ENCODE measurements at regions not wholly inside any gene's neighbourhood (a gene's known extent, or its start where the extent isn't known, plus 50 kb on each side); places are given as distances from the start of the nearest gene placed in this dataset.

DNA sequence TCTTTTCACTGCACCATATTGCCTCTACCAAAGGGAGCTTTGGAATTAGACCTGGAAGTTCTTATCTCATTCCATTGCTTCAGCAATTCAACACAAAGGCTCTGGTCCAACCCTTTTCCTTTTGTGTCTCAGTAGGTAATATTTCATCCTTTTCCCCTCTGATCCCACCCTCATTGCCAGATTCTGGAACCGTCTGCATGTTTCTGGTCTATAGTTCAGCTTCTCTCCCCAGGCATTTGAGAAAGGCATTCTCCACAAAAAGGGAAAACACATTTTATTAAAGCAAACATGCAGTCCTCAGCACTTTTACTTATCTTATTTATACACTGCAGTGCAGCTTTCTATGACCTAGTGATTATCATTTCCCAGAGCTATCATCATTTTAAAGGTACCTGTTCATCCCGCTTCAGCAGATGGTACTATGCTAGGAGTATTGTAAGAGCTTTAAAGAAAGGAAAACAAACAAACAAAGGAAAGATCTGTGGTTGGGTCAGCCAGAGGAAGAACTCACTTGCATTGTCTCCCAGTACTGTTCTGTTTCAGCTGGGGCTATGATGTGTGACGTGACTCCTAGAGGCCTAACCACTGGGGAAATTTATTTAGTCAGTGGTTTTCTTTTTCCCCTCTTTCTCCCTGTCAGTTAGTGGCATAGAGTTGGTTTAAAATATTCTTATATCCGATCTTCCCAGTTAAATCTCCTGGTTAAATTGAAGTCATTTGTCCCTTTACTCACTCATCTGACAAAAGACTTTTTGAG, 269.2 kb downstream of the TMEM38B start:
- Histone ChIP-seq H3K36me3 (no peaks in the 10 kb centered on the region), H3K4me1 (no peaks in the 10 kb centered on the region), H3K27ac (no peak overlapping the region), H3K27me3 (no peaks in the 10 kb centered on the region), H3K9me3 (no peaks in the 10 kb centered on the region), H3K4me3 (no peak overlapping the region)
- no peak for DNase-seq (ENCODE audit: low spot score in 2 of 2)
- no peak for TF ChIP-seq EP300 (IDR thresholded peaks at IDR 0.05)
- TF ChIP-seq POLR2A (IDR thresholded peaks at IDR 0.05): no peak
- TF ChIP-seq, protein P1, sequence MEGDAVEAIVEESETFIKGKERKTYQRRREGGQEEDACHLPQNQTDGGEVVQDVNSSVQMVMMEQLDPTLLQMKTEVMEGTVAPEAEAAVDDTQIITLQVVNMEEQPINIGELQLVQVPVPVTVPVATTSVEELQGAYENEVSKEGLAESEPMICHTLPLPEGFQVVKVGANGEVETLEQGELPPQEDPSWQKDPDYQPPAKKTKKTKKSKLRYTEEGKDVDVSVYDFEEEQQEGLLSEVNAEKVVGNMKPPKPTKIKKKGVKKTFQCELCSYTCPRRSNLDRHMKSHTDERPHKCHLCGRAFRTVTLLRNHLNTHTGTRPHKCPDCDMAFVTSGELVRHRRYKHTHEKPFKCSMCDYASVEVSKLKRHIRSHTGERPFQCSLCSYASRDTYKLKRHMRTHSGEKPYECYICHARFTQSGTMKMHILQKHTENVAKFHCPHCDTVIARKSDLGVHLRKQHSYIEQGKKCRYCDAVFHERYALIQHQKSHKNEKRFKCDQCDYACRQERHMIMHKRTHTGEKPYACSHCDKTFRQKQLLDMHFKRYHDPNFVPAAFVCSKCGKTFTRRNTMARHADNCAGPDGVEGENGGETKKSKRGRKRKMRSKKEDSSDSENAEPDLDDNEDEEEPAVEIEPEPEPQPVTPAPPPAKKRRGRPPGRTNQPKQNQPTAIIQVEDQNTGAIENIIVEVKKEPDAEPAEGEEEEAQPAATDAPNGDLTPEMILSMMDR (IDR thresholded peaks at IDR 0.05): no peak
- 59 to 65% methylated on average over 4 of the region's 4 CpGs for WGBS, 2 donors

- no peak overlapping the region for H3K4me3 ChIP-seq
- no peak for TF ChIP-seq EP300 (IDR thresholded peaks at IDR 0.05)
- no peak for TF ChIP-seq POLR2A (IDR thresholded peaks at IDR 0.05)
- TF ChIP-seq, protein P1 (IDR thresholded peaks at IDR 0.05): no peak
- no peaks in the 10 kb centered on the region for H3K27me3 ChIP-seq
- no peaks in the 10 kb centered on the region for H3K36me3 ChIP-seq
- H3K9me3 ChIP-seq: no peaks in the 10 kb centered on the region
- DNase-seq (ENCODE audit: low spot score in 2 of 2): no peak
- H3K27ac ChIP-seq: no peak overlapping the region
- H3K4me1 ChIP-seq: no peaks in the 10 kb centered on the region
These were observed 269.8 kb downstream of the TMEM38B start for GRCh38 chr9:105964156-105964555.

GRCh38 chr9:105966834-105967233, 272.5 kb downstream of the TMEM38B start:
- 29 to 32% methylated on average over 1 of the region's 1 CpG for WGBS, 2 donors
- TF ChIP-seq POLR2A (IDR thresholded peaks at IDR 0.05): no peak
- no peak for TF ChIP-seq EP300 (IDR thresholded peaks at IDR 0.05)
- H3K9me3 ChIP-seq: no peaks in the 10 kb centered on the region
- H3K27ac ChIP-seq: no peak overlapping the region
- H3K27me3 ChIP-seq: no peaks in the 10 kb centered on the region
- H3K4me3 ChIP-seq: no peak overlapping the region
- no peaks in the 10 kb centered on the region for H3K36me3 ChIP-seq
- no peak for DNase-seq (ENCODE audit: low spot score in 2 of 2)
- H3K4me1 ChIP-seq: peaks cover 0 to 3% (median 0%) of the 10 kb centered on the region in 4 donors

GRCh38 chr9:105967248-105967647, 272.9 kb downstream of the TMEM38B start:
- Histone ChIP-seq H3K4me1 (peaks cover 0 to 7% (median 0%) of the 10 kb centered on the region in 4 donors), H3K9me3 (no peaks in the 10 kb centered on the region), H3K27ac (no peak overlapping the region), H3K27me3 (no peaks in the 10 kb centered on the region), H3K36me3 (no peaks in the 10 kb centered on the region), H3K4me3 (no peak overlapping the region)
- no peak for TF ChIP-seq EP300 (IDR thresholded peaks at IDR 0.05)
- TF ChIP-seq POLR2A (IDR thresholded peaks at IDR 0.05): no peak
- TF ChIP-seq, protein P1 (IDR thresholded peaks at IDR 0.05): no peak
- 22 to 43% methylated on average over 1 of the region's 1 CpG for WGBS, 2 donors
- no peak for DNase-seq (ENCODE audit: low spot score in 2 of 2)

DNA sequence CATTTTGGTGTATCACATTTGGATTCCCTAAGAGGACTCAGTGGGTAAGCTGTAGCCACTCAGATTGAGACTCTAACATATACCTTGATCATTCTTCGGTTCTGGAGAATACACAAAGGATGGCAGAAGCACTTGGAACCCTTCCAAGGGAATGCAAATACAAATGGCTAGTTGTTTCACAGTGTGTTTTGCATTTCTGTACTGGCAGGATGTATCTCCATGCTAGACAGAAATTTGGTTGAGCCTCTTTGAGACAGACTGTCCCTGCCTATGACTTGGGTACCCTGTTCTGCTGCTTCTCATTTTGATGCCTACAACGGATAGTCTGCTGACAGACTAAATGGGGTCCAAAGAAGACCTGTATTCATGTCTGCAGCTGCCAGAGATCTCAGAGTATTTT, 273.5 kb downstream of the TMEM38B start:
- no peak overlapping the region for H3K27ac ChIP-seq
- H3K4me3 ChIP-seq: no peak overlapping the region
- H3K9me3 ChIP-seq: no peaks in the 10 kb centered on the region
- no peaks in the 10 kb centered on the region for H3K27me3 ChIP-seq
- no peak for DNase-seq (ENCODE audit: low spot score in 2 of 2)
- H3K36me3 ChIP-seq: no peaks in the 10 kb centered on the region
- H3K4me1 ChIP-seq: peaks cover 0 to 12% (median 0%) of the 10 kb centered on the region in 4 donors
- 37 to 50% methylated on average over 2 of the region's 2 CpGs for WGBS, 2 donors
- TF ChIP-seq POLR2A (IDR thresholded peaks at IDR 0.05) (no peak), EP300 (IDR thresholded peaks at IDR 0.05) (no peak)
- TF ChIP-seq, protein P1 (IDR thresholded peaks at IDR 0.05): no peak
